Inflammatory macrophage (primary cell): ENCODE measurements at regions not wholly inside any gene's neighbourhood (a gene's known extent, or its start where the extent isn't known, plus 50 kb on each side); places are given as distances from the start of the nearest gene placed in this dataset.

ENCODE experiments used
- DNase-seq, 2 donors: peaks; one replicate each; pipeline ENCODE4 v3.0.0-alpha.2; 2020 to 2022

GRCh38 chr10:30256084-30256483, 93.0 kb downstream of the MTPAP start:
- DNase-seq: no peak

GRCh38 chr10:30254926-30255325, 94.2 kb downstream of the MTPAP start:
- no peak for DNase-seq

DNA sequence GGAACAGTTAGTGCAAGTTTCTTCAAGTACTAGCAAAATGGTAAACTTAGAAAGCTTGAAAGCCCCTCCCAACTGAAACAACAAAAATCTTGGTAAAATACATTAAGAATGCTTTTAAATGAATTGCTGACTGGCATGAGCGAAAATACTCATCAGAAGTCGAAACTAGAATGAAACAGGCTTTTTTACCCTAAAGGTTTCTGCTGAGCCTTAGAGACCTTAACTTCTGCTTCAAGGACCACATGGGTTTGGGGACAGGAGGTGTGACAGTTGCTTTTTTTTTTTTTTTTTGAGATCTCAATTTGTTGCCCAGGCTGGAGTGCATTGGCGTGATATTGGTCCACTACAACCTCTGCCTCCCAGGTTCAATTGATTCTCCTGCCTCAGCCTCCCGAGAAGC, 100.3 kb downstream of the MTPAP start:
- no peak for DNase-seq

GRCh38 chr10:30247704-30248103, 101.4 kb downstream of the MTPAP start:
- DNase-seq: peak; percentile 42 to 45

DNA sequence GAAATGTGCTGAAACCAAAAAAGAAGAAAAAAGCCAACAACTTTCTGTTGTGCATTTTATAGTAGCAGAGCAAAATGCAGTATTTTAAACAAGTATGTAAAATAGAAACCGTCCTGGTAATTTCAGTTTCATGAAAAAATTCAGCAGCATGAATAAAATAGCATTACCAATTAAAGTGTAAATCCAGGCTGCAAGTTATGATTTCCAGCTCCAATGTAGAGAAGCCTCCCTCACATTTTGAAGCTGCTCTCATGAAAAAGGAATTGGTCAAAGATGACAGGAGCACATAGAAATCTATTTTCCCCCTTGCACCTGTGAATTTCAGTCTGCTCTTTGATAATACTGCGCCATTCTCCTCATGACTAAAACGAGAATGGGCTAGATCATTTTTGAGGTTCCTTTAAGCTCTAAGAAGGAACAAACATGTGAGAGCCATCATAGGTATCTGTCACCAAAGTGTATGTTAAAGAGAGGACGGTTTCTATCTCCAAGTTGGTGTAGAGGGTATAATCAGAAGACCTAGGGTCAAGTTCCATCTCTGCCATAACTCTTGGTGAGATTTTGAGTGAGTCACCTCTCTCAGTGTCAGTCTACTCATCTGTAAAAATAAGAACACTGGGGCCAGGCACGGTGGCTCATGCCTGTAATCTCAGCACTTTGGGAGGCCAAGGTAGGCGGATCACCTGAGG, 107.5 kb downstream of the MTPAP start:
- no peak for DNase-seq

GRCh38 chr10:30238836-30239235, 110.2 kb downstream of the MTPAP start:
- DNase-seq: no peak

GRCh38 chr10:30233186-30233959, 115.7 kb downstream of the MTPAP start:
- DNase-seq: no peak

DNA sequence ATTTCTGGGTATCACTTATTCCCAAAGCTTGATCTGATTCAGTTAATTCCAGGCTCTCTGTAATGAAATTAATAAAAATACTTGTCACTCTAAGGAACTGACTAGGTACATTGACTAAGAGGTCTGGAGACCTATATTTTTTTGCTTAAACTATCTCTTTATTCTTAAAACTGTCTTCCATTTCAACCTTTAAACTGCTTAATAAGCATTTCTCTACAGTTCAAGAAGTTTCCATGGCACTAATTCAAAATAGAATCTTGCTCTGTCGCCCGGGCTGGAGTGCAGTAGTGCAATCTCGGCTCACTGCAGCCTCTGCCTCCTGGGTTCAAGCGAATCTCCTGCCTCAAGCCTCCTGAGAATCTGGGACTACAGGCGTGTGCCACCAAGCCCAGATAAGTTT, 117.4 kb downstream of the MTPAP start:
- no peak for DNase-seq

DNA sequence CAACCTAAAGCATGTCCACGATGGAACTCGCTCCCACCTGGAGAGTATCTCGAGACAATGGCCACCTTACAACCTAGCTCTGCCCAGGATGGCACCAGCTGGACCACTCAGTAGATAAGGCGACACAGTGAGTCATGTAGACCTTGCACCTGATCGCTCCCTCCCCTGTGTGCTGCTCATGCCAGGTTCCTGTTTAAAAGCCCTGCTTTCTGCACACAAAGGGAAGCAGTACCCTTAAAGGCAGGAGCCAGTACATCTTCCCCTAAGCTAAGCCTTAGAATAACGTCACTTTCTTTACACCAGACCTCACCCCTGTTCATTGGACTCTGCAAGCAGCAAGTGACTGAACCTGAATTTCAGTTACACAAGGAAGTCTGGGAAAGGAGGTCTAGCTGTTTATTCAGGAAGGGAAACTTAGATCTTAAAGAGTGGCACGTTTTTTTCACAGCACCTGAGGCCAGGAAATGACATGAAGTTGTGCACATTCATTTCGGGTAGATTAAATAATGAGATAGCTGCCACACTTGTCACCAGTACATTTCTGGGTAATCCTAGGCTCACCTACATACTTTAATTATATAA, 117.9 kb downstream of the MTPAP start:
- peak in 1 of 2 donors; percentile 9 for DNase-seq

- no peak for DNase-seq
These were observed 119.5 kb downstream of the MTPAP start for GRCh38 chr10:30229536-30229935.

DNA sequence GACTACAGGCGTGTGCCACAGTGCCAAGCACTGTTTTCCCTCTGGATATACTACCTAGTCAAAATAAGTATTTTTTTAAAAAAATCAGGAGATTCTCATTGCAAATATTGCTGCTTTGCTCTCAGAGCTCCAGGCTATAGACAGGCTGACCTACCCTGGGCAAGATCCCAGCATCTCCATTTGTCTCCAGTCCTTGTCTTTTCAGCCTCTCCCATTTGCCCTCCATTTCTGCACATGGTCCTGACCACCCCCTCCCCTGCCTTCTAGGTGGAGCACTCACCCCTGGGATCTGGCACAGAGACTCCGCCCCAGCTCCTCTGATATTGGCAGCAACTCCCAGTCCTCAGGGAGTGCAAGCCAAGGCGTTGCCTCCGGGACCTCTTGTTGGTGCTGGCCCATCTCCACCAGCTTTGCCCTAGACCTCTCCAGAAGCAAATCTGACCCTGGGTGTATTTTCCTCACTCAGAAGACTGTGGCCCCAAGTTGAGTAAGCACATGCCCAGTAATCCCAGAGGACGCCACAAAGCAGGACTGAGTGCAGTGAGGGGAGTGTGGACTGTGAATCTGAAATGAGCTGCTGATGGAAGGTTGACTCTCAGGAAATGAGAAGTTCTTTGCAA, 120.6 kb downstream of the MTPAP start:
- DNase-seq: no peak

DNA sequence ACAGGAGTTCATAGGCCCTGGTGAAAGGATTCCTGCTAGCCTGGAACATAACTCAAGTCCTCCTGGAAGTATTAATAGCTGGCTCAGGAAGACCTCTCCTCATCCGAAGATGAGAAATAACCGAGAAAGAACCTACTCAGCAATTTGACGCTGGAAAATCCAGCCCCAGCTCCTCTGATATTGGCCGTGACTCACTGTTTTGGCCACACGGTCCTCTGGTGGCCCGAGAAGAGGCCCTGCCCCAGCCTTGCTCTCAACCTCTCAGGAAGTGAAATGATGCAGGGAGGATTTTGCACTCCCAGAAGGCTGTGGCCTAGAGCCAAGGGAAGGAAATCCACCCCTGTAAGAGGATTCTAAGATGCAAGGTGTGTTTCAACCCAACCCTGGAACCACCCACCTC, 121.6 kb downstream of the MTPAP start:
- DNase-seq: no peak

DNA sequence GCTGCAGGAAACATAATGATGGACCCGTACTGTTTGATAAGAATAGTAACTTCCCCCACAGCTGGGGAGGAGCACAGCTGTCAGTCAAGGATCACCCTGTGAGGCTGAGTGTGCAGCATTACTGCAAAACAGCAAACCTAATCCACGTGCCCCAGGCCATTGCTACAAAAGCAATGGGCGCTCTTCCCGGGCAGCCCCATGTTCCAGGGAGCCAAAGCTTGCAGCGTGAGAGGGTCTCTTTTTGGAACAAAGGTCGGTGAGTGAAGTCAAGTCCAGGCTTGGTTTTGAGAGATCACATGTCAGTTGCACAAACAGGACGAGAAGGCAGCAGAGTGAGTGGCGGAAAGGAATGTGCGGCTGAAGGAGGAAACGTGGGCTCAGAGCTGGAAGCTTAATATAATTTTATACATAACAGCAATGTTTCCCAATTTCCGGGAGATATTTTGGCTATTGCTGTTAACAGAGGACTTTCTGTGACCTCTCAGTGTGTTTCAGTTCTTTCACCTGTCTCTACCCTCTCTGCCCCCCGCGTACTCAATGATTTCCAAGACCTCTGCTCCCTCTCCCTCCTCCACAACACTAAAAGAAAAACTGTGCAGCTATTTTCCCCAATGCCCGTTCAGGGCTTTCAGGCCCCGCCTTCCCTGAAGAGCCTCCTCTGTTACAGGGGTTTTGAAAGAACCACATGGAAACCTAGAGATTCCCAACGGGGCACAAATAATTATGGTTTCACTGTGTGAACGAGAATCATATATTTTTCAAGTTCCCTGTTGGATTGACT, 128.9 kb downstream of the MTPAP start:
- DNase-seq: peak; percentile 55 to 72

GRCh38 chr10:30216821-30217220, 132.3 kb downstream of the MTPAP start:
- no peak for DNase-seq

GRCh38 chr10:30215623-30216022, 133.5 kb downstream of the MTPAP start:
- DNase-seq: peak in 1 of 2 donors; percentile 15

DNA sequence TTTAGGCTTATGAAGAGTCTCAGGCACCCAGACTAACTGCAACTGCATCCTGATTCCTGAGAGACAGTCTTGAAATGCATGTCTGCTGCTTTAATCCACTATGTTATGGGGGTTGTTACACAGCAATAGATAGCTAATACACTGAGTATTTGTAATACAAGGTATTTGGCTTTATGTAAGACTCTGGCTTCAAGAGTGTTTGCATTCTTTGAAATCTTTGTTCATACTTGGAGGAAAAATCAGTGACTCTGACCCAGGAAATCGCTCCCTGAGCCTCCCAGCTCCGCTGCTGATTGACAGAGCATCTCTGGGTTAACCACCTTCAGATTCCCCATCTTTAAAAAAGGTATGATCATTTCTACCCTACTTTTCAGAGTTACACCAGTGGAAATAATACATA, 133.9 kb downstream of the MTPAP start:
- no peak for DNase-seq

DNA sequence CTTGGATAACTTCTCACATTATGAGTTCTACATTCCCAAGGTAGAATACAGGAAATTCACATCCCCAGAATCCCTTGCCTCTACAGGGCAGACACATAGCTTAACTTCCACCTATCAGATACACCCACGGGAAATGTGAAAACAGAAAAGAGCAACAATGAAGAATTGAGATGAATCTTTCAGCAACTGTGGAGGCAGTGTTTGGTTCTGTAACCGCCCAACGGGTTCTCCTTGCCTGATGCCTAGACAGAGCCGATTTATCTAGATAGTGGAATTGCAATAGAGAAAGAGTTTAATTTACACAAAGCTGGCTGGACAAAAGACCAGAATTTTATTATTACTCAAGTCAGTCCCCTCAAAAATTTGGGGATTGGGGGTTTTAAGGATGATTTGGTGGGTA, 138.8 kb downstream of the MTPAP start:
- DNase-seq: no peak

DNA sequence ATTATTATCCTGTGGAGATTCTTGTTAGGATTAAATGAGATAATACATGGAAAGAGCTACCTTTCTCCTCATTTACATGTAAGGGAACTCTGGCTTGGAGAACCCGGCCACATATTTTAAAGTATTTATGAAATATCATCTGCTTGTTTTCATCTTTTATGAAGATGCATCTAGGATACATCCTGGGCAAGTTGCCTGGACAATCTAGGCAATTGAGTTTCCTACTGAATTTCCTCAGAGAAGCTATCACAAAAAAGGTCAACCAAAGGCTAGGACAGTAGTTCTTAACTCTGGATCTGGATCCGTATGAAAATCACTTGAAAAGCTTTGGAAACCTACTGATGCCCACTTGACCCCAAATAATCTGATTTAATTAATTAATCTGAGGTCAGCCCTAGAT, 140.7 kb downstream of the MTPAP start:
- no peak for DNase-seq

DNA sequence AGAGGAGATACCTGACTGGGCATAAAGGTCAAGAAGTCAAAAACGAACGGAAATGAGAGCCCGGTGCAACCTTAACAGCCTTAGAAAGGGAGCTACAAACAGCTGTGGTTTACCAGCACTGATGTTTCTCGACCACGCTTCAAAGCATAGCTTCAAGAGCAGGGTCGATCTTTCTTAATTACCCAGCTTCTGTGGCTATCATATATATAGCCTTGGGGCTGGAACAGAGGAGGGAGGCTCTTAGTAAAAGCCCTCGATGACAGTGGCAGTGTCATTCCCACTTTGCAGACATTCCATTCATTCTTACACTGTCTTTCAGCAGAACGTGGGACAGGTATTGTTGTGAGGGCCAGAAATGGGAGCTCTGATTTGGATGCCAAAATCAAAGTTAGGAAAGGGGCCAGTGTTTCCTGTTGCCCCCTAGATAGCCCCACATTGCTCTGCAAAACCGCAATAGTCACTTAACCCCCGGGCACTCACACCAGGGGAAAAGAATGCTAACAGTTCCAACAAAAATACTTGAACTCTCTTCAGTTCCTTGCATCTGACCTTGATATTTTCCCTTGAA, 141.5 kb downstream of the MTPAP start:
- DNase-seq: no peak

GRCh38 chr10:30200017-30200415, 140.6 kb upstream of the JCAD start:
- DNase-seq: no peak

DNA sequence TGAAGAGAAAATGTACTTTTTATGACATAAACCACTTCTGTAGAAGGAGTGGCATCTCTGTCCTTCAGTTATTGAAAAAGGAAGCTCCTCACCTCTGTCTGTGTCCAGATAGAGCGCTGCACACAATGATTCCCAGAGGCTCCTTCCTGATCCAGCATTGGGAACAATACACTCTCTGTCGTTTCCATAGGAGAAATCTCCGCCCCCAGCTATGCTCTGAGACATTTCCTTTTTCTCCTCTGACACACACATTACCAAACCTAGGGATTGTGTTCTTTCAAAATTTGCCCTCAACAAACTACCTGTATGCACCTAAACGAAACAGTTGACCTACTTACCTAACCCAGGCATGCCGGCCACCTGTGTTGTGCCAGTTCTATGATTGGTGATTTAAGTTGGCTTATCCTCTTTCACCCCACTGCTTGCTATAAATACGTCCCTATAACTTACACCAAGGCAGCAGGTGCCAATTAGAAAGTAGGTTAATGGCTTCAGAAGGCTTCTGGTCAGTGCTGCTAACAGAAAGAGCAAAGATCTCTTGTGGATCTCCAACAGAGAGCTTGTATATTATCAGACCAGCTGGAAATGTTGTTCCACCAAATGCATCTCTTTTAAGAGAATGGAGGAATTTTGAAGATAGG, 140.1 kb upstream of the JCAD start:
- no peak for DNase-seq

DNA sequence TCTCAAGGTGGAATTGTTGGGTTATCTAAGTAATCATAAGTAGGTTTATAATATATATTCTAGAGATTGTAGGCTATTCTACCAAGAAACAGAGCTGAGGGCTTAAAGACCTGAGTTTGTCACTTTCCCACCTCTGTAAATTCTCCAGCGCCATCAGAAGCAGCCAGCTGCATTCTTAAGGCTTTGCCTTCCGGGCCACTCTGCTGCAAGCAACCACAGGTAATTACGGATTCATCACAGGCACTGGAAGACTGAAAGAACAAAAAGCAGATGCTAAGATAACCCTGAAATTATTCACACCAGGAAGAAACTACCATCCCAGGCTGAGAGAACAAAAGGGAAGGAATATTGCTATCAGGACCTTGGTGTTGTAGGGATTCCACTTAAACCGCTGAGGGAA, 137.8 kb upstream of the JCAD start:
- no peak for DNase-seq
